Hypothalamus (tissue), 51 donors: ENCODE measurements at regions not wholly inside any gene's neighbourhood (a gene's known extent, or its start where the extent isn't known, plus 50 kb on each side); places are given as distances from the start of the nearest gene placed in this dataset.
A peak's percentile ranks its signal among the peaks of the same experiment; 100 is the strongest.
"Not testable (repeated sequence)": the region's sequence is repeated elsewhere in the genome, so short reads cannot be mapped to it uniquely, and the experiment has no call there.

Experiments used
- DNase-seq, 51 donors: peaks; one replicate each; lab custom pipeline; 2025; lab: John Stamatoyannopoulos, UW

GRCh38 chr4:120211408-120212015, 144.9 kb upstream of the MAD2L1 start:
- DNase-seq: no peak

- DNase-seq: no peak
These were observed 143.1 kb upstream of the MAD2L1 start for GRCh38 chr4:120209706-120210105.

DNA sequence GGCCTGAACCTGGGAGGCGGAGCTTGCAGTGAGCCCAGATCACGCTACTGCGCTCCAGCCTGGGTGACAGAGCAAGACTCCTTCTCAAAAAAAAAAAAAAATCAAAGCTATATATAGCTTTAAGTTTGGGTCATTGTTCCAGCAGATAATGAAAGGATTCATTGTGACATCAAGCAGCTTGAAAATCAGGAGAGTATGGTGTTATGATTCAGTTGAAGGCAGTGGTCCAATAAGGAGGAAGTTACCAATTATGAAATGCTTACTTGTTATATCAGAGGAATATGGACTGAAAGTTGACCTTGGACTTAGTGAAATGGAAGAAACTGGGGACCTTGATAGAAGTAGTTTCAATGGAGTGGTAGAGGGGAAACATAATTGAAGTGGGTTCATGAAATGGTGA, 140.4 kb upstream of the MAD2L1 start:
- DNase-seq: no peak

DNA sequence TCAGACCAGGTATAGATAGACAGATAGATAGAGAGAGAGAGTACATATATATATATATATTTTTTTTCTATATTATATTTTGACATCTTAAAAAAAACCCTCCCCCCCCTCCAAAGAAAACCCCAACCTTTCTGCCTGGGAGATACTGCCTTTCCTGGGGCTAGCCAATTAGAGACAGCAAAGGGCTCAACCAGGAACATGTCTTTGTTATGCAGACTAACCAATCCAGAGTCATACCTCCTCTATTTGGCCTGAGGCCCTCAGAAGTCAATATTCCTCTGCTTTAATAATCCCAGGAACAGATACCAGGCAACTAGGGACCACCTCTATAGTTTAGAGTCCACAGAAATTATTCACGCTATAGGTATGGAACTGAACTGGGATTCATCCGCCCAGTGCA, 135.6 kb upstream of the MAD2L1 start:
- DNase-seq: no peak

- DNase-seq: not testable (repeated sequence)
These were observed 134.0 kb upstream of the MAD2L1 start for GRCh38 chr4:120200573-120201110.

DNA sequence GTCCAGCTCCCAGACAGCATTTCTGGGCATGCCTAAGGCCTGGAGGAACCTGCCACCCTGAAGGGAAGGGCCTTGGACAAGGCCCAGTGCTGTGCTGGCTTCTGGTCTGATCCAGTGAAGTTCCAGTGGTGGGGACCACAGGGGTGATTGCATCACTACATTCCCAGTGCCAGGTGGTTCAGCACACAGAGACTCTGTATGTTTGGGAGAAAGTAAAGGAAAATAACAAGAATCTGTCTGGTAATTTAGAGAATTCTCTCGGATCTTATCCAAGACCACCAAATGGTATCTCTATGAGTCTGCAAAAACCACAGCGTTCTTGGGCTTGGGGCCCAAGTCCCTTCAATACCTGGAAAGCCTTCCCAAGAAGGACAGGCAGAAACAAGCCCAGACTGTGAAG, 131.8 kb upstream of the MAD2L1 start:
- no peak for DNase-seq

DNA sequence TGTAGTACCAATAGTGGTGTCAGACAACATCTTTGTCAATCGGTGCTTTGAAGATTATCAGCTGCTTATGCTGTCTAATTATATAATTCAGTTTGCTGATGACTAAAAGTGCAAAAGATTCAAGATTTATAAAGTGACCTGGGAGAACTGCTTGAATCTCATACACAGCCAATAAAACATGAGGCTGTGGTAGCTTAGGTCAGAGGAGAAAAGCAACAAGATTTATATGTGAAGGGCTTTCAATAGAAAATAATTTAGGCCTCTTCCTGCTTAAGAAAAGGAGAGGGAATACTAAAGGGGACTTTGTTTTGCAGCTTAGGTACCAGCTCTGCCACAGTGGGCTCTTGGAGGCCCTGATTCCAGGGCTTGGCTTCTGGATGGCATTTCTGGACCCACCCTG, 111.0 kb upstream of the MAD2L1 start:
- no peak for DNase-seq

DNA sequence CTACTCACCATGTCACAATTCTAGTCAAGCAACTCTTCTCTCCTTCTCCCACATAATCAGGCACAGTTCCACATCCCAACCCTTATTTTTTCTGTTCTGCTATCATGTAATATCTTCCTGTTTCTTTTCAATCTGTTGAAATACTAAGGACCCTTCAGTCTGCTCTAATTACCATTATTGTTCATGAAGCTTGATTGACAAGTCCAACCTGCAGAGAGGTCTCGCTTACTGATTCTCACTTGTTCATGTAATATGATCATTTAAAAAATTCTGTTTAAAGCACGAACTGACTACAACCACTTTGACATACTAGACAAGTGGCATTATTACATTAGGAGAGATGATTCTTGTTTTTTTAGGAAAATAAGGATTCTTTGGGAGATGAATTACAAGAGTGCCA, 108.6 kb upstream of the MAD2L1 start:
- DNase-seq: no peak

GRCh38 chr4:120163895-120164294, 97.2 kb upstream of the MAD2L1 start:
- no peak for DNase-seq

GRCh38 chr4:120158841-120159463, 92.3 kb upstream of the MAD2L1 start:
- no peak for DNase-seq

DNA sequence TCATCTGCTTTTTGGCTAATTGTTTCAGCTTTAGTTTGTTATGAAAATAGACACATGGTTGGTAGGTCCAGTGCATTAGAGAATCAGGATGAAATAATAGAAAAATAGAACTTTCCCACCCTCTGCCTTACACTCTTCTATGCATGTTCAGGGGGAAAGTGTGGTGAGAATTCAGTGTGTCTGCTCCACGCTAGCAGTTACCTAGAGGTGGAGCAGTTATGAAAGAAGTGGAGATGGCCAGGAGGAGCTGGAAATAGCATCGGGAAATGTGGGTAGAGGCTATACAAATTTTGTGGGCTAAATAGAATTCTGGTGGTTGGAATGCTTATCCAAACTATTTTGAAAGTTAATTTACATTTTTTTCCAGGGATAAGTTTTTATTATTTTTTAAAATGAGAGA, 91.4 kb upstream of the MAD2L1 start:
- no peak for DNase-seq

DNA sequence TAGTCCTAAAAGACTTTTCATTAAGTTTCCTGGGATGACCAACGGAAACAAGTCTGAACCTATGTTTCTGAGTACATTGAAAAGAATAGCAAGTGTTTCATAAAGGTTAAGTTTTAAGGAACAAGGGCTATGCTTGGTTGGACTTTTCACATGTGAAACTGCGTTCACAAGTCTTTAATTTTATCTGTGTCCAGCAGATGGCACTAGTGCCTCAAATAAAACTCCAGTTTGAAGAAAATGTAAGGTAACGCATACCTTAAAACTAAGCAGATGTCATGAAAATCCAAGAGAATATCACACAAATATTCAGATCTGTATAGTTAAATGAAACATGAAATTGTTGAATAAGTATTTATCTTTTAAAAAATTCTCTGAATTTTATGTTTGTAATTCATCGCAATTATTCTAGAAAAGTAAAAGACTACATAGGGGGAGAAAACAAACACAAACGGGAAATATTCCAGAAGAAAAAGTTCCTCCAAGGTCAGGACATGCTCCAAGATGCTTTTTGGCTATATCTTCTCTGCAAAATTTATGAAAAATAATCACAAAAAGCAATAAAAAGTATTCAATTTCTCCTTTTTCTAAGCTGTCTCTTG, 89.6 kb upstream of the MAD2L1 start:
- peak in 7 of 51 donors; percentile 0 to 31 (median 2) for DNase-seq

DNA sequence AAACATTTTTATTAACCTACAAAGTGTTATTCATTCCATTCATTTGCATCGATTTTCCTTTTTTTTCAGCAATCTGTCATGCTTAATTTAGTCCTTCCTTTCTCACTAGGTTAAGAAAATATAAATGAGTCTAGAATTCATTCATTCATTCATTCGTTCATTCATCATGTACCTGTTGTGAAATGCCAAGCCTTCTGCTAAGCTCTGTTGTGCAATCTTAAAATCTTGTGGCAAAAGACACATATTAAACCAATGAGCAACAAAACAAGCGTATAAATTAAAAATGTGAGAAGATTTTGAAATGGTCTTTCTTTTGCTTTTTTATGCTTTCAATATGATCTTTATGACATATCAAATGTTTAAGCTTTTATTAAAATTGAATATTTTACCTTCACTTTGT, 88.6 kb upstream of the MAD2L1 start:
- DNase-seq: no peak

GRCh38 chr4:120144634-120145033, 78.0 kb upstream of the MAD2L1 start:
- no peak for DNase-seq

- no peak for DNase-seq
These were observed 77.4 kb upstream of the MAD2L1 start for GRCh38 chr4:120144041-120144440.

GRCh38 chr4:120139392-120139791, 72.7 kb upstream of the MAD2L1 start:
- DNase-seq: no peak

- no peak for DNase-seq
These were observed 66.3 kb upstream of the MAD2L1 start for GRCh38 chr4:120132935-120133334.

DNA sequence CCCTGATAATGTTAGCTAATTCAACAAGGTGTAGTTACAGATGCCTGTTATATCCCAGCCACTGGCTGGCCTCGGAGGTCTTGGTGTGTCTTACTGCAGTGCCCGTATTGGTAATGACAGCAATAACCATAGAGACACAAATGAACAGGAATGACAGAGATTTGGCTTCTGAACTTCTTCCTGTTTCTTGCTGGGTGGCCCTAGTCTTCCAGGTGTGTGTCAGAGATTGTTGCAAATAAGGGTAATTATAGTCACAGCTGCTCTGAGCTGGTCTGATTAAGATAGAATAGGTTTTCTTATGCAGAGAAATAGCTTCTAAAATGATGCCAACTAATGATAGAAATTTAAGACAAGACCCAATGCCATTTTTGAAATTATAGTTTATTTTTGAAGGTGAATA, 64.1 kb upstream of the MAD2L1 start:
- no peak for DNase-seq
